ENCODE measurements at regions not wholly inside any gene's neighbourhood (a gene's known extent, or its start where the extent isn't known, plus 50 kb on each side); places are given as distances from the start of the nearest gene placed in this dataset.

- DNase-seq (ENCODE audit: low read depth) = no peak
- H3K4me3 ChIP-seq (ENCODE audit: low read depth, low read length) = no peak overlapping the region
- TF ChIP-seq, protein P1, sequence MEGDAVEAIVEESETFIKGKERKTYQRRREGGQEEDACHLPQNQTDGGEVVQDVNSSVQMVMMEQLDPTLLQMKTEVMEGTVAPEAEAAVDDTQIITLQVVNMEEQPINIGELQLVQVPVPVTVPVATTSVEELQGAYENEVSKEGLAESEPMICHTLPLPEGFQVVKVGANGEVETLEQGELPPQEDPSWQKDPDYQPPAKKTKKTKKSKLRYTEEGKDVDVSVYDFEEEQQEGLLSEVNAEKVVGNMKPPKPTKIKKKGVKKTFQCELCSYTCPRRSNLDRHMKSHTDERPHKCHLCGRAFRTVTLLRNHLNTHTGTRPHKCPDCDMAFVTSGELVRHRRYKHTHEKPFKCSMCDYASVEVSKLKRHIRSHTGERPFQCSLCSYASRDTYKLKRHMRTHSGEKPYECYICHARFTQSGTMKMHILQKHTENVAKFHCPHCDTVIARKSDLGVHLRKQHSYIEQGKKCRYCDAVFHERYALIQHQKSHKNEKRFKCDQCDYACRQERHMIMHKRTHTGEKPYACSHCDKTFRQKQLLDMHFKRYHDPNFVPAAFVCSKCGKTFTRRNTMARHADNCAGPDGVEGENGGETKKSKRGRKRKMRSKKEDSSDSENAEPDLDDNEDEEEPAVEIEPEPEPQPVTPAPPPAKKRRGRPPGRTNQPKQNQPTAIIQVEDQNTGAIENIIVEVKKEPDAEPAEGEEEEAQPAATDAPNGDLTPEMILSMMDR (IDR thresholded peaks at IDR 0.05; ENCODE audit: insufficient read depth, low read length) = no peak
Measured at GRCh38 chr10:3857318-3857717, 72.3 kb upstream of the KLF6 start.

DNA sequence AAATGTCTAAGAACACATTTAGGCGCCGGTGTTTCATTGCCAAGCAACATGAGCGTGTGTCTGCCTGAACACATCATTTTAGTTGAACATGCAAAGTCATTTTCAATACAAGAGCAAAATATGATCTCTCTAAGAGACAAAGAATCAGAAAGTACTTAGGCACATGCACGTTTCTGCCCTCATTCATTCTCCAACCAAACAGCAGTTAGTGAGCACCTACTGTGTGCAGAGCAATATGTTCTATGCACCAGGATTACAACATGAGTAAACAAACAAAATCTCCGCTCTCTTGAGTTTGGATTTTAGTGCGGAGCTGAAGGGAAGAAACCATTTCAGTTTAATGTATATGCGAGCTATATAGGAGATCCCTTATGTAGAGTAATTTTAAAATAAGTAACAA is 71.6 kb upstream of the KLF6 start:
- DNase-seq (ENCODE audit: low read depth) = no peak
- no peak overlapping the region for H3K4me3 ChIP-seq (ENCODE audit: low read depth, low read length)
- TF ChIP-seq, protein P1 (IDR thresholded peaks at IDR 0.05; ENCODE audit: insufficient read depth, low read length) = no peak

DNA sequence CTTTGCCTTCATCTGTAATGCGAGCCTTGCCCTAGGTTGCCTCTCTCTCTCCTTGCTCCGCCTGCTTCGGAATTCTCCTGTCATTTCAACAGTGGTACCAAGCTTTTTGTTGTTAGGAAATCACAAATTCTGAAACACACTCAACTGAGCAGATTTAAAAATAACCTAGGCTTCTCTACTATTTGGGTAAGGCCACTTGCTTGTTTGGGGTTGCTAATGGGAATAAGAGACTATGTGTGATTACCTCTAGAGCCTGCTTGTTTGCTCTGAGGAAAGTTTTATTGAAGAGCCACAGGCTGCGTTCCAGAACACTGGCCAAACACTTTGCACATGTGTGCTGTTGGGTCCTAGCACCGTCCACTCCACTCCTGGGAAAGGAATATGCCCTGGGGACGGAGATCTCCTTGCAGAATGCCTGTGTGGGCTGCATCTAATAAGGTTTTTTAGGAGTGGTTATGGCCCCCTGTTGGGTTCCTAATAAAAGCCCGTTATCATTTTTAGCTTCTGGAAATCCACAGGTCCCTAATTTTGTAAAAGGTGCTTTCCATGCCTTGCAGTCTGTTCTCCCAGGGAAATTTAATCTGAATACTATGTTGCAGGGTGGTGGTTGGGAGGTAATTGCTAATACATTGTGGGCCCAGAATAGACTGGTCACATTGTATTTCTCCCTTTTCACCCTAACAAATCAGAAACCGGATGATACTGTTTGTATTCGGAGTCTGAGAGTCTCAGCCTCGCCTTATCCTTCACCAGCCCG is 68.7 kb upstream of the KLF6 start:
- no peak overlapping the region for H3K4me3 ChIP-seq (ENCODE audit: low read depth, low read length)
- peak; percentile 32 for DNase-seq (ENCODE audit: low read depth)
- TF ChIP-seq, protein P1 (IDR thresholded peaks at IDR 0.05; ENCODE audit: insufficient read depth, low read length) = no peak

- DNase-seq (ENCODE audit: low read depth) = no peak
- TF ChIP-seq, protein P1 (IDR thresholded peaks at IDR 0.05; ENCODE audit: insufficient read depth, low read length) = no peak
- no peak overlapping the region for H3K4me3 ChIP-seq (ENCODE audit: low read depth, low read length)
Measured at GRCh38 chr10:3853016-3853415, 68.0 kb upstream of the KLF6 start.

GRCh38 chr10:3852147-3852904 is 67.3 kb upstream of the KLF6 start:
- TF ChIP-seq, protein P1 (IDR thresholded peaks at IDR 0.05; ENCODE audit: insufficient read depth, low read length) = no peak
- peak overlapping the region; percentile 9 for H3K4me3 ChIP-seq (ENCODE audit: low read depth, low read length)
- peak; percentile 97 for DNase-seq (ENCODE audit: low read depth)

DNA sequence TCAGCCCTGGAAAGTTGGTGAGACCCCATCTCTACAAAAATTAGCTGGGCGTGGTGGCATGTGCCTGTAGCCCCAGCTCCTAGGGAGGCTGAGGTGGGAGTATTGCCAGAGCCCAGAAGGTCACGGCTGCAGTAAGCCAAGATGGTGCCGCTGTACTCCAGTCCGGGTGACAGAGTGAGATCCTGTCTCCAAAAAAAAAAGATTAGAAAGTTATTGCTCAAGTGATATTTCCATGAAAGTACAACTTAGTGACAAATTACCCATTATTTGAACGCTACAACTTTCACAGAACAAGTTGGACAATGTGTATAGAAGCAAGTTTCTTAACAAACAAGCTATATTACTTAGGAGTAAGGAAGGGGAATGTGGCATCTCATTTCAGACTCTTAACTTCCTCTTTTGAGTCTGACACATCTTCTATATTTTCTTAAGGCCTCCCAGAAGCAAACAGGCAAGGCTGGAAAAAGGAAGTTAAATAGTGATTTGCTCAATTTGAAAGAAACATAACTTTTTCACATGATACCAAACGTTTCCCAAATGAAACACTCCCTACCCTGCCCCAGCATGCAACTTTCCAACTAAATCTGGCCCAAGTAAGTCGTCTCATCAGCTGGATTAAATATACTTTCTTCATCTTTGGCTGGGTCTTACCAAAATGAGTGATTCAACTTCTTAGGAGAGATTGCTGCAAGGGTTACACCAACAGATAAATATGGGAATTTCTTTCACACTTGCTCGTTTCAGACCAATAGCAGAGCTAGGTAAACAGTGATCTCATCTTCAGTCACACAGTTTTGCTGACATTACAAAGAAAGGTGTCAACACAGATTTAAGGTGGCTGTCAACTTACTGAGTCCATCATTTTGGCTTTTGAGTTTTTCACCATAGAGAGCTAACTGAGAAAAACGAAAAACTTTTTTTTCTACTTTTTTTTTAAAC is 66.3 kb upstream of the KLF6 start:
- peak; percentile 92 for DNase-seq (ENCODE audit: low read depth)
- H3K4me3 ChIP-seq (ENCODE audit: low read depth, low read length) = no peak overlapping the region
- TF ChIP-seq, protein P1 (IDR thresholded peaks at IDR 0.05; ENCODE audit: insufficient read depth, low read length) = no peak

All from fibroblast of the aortic adventitia (primary cell).